Neural progenitor cell (in vitro differentiated cells): ENCODE measurements at regions not wholly inside any gene's neighbourhood (a gene's known extent, or its start where the extent isn't known, plus 50 kb on each side); places are given as distances from the start of the nearest gene placed in this dataset.

ENCODE experiments used
- DNase-seq: peaks from one replicate; pipeline ENCODE4 v3.0.0-alpha.2; 2016; ENCODE audit warnings: low spot score
- H2AFZ ChIP-seq: fragments of 200-600 bp; sonication (generic); replicated peaks from 2 replicates; pipeline ENCODE4 v1.6.1; 2016; ENCODE audit warnings: antibody characterized with exemption
- H3F3A ChIP-seq: fragments of 200-600 bp; sonication (generic); 2 replicates; pipeline ENCODE4 v1.6.1; 2016; ENCODE audit warnings: antibody characterized with exemption, low read depth
- H3K27ac ChIP-seq: fragments of 200-600 bp; sonication (generic); 2 replicates; pipeline ENCODE4 v1.5.1; 2016; ENCODE audit warnings: mild to moderate bottlenecking
- H3K27me3 ChIP-seq: fragments of 200-600 bp; sonication (generic); 2 replicates; pipeline ENCODE4 v1.6.1; 2016; ENCODE audit warnings: mild to moderate bottlenecking, moderate library complexity
- H3K36me3 ChIP-seq: fragments of 200-600 bp; sonication (generic); 2 replicates; pipeline ENCODE4 v1.5.1; 2016
- H3K4me1 ChIP-seq: fragments of 200-600 bp; sonication (generic); 2 replicates; pipeline ENCODE4 v1.6.1; 2016; ENCODE audit warnings: mixed run types
- H3K4me2 ChIP-seq: fragments of 200-600 bp; sonication (generic); 2 replicates; pipeline ENCODE4 v1.6.1; 2016
- H3K4me3 ChIP-seq: fragments of 200-600 bp; sonication (generic); 2 replicates; pipeline ENCODE4 v1.5.1; 2016
- H3K79me2 ChIP-seq: fragments of 200-600 bp; sonication (generic); 2 replicates; pipeline ENCODE4 v1.6.1; 2016; ENCODE audit warnings: low read depth
- H3K9ac ChIP-seq: fragments of 200-600 bp; sonication (generic); 2 replicates; pipeline ENCODE4 v1.6.1; 2016
- H3K9me3 ChIP-seq: fragments of 200-600 bp; sonication (generic); 2 replicates; pipeline ENCODE4 v1.5.1; 2016; ENCODE audit warnings: low read depth
- H4K20me1 ChIP-seq: fragments of 200-600 bp; sonication (generic); 2 replicates; pipeline ENCODE4 v1.6.1; 2016; ENCODE audit warnings: low read depth
- H3K27ac Mint-ChIP-seq: 3 replicates; pipeline ENCODE4 v1.8.0; 2021; ENCODE audit warnings: mixed read lengths
- H3K27me3 Mint-ChIP-seq: 2 replicates; pipeline ENCODE4 v1.8.0; 2022; ENCODE audit warnings: low read depth, mild to moderate bottlenecking, inconsistent platforms, moderate library complexity, mixed read lengths; ENCODE audit not compliant: insufficient read depth
- H3K36me3 Mint-ChIP-seq: 3 replicates; pipeline ENCODE4 v1.8.0; 2021; ENCODE audit warnings: mixed read lengths
- H3K4me1 Mint-ChIP-seq: 3 replicates; pipeline ENCODE4 v1.8.0; 2021; ENCODE audit warnings: mixed read lengths
- H3K4me3 Mint-ChIP-seq: 3 replicates; pipeline ENCODE4 v1.8.0; 2021; ENCODE audit warnings: mild to moderate bottlenecking, moderate library complexity, mixed read lengths
- H3K9me3 Mint-ChIP-seq: 3 replicates; pipeline ENCODE4 v1.8.0; 2020; ENCODE audit warnings: mixed read lengths
- CTCF ChIP-seq: fragments of 200-600 bp; sonication (generic); IDR thresholded peaks from 2 replicates; pipeline ENCODE4 v1.5.1; 2017; ENCODE audit warnings: antibody characterized with exemption, mild to moderate bottlenecking
- EZH2 ChIP-seq: fragments of 200-600 bp; sonication (generic); IDR thresholded peaks from 2 replicates; pipeline ENCODE4 v1.6.1; 2017; ENCODE audit warnings: antibody characterized with exemption, mild to moderate bottlenecking, moderate library complexity
- EZH2phosphoT487 ChIP-seq: fragments of 200-600 bp; sonication (generic); IDR thresholded peaks from 2 replicates; pipeline ENCODE4 v1.6.1; 2017; ENCODE audit warnings: antibody characterized with exemption

DNA sequence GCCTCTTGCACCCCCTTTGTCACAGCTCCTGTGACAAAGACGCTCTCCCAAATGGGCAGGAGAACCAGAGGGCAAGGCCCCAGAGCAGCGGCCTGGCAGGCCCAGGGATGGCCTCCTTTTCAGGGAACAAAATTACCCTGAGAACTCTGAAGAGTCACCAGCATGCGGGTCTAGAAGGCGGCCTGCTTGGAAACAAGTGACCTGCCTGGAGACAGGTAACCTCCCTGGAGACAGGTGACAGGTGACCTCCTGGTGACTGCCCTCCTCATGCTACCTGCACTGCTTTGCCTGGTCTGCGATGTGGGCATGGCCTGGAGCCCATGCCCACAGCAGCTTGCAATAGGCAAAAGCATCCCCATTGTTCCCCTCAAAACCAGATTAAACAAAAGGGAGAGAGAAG lies 86.5 kb upstream of the ZC3H12A start:
- Histone ChIP-seq H3K27me3 (no peaks in the 10 kb centered on the region), H2AFZ (peak overlapping the region; percentile 73), H4K20me1 (no peaks in the 10 kb centered on the region), H3K4me3 (no peak overlapping the region), H3K9ac (no peak overlapping the region), H3K79me2 (no peaks in the 10 kb centered on the region), H3K36me3 (no peaks in the 10 kb centered on the region), H3K9me3 (no peaks in the 10 kb centered on the region), H3K4me1 (peaks cover 48% of the 10 kb centered on the region), H3F3A (peaks cover 40% of the 10 kb centered on the region), H3K4me2 (no peak overlapping the region), H3K27ac (no peak overlapping the region)
- Mint-ChIP-seq H3K36me3 (no peaks in the 10 kb centered on the region), H3K27ac (no peak overlapping the region), H3K4me3 (no peak overlapping the region), H3K9me3 (no peaks in the 10 kb centered on the region), H3K4me1 (peaks cover 12% of the 10 kb centered on the region), H3K27me3 (peaks cover 8% of the 10 kb centered on the region)
- TF ChIP-seq EZH2, result no peak
- no peak for TF ChIP-seq CTCF
- no peak for TF ChIP-seq EZH2phosphoT487
- DNase-seq, result no peak

DNA sequence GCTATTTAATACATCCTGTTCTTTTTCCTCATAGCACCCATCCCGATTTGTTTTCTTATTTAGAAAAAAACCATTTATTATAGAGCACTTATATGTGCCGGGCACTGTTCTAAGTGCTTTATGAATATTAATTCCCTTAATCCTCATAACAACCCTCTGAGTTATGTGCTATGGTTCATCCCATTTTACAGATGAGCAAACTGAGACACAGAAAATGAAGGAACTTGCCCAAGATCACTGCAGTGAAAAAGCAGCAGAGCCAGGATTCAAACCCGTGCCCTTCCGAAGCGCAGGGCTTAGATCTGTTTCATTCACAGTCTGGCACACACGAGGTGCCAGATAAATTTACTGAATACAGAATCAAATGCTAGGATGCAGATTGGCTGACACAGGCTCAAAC lies 85.1 kb upstream of the ZC3H12A start:
- Histone ChIP-seq H3K9ac (no peak overlapping the region), H3K27ac (no peak overlapping the region), H2AFZ (no peak overlapping the region), H4K20me1 (no peaks in the 10 kb centered on the region), H3K4me3 (no peak overlapping the region), H3K79me2 (no peaks in the 10 kb centered on the region), H3K27me3 (no peaks in the 10 kb centered on the region), H3K36me3 (no peaks in the 10 kb centered on the region), H3K4me1 (peaks cover 62% of the 10 kb centered on the region), H3K9me3 (no peaks in the 10 kb centered on the region), H3F3A (peaks cover 47% of the 10 kb centered on the region), H3K4me2 (no peak overlapping the region)
- Mint-ChIP-seq H3K4me1 (peaks cover 12% of the 10 kb centered on the region), H3K27me3 (peaks cover 8% of the 10 kb centered on the region), H3K9me3 (no peaks in the 10 kb centered on the region), H3K36me3 (no peaks in the 10 kb centered on the region), H3K27ac (no peak overlapping the region), H3K4me3 (no peak overlapping the region)
- TF ChIP-seq EZH2phosphoT487 (no peak), CTCF (no peak), EZH2 (no peak)
- no peak for DNase-seq

GRCh38 chr1:37391211-37392011 lies 83.0 kb upstream of the ZC3H12A start:
- Mint-ChIP-seq H3K36me3 (no peaks in the 10 kb centered on the region), H3K9me3 (no peaks in the 10 kb centered on the region), H3K4me3 (no peak overlapping the region), H3K27me3 (peaks cover 11% of the 10 kb centered on the region), H3K4me1 (peaks cover 22% of the 10 kb centered on the region), H3K27ac (no peak overlapping the region)
- H3K27me3 ChIP-seq, result no peaks in the 10 kb centered on the region
- H4K20me1 ChIP-seq, result no peaks in the 10 kb centered on the region
- H3K36me3 ChIP-seq, result no peaks in the 10 kb centered on the region
- peaks cover 83% of the 10 kb centered on the region for H3K4me1 ChIP-seq
- peak overlapping the region; percentile 70 for H3K4me2 ChIP-seq
- peak; percentile 86 for DNase-seq
- no peaks in the 10 kb centered on the region for H3K9me3 ChIP-seq
- no peak overlapping the region for H2AFZ ChIP-seq
- TF ChIP-seq EZH2, result no peak
- peak; percentile 41 for TF ChIP-seq CTCF
- peak overlapping the region; percentile 87 for H3K27ac ChIP-seq
- H3K79me2 ChIP-seq, result no peaks in the 10 kb centered on the region
- peak overlapping the region; percentile 16 for H3K4me3 ChIP-seq
- H3K9ac ChIP-seq, result no peak overlapping the region
- peaks cover 67% of the 10 kb centered on the region for H3F3A ChIP-seq
